HepG2 (cell line): ENCODE measurements at regions not wholly inside any gene's neighbourhood (a gene's known extent, or its start where the extent isn't known, plus 50 kb on each side); places are given as distances from the start of the nearest gene placed in this dataset.

Experiments used
- GLI4 ChIP-seq: sonication (generic); formaldehyde crosslinking; IDR thresholded peaks from 2 replicates; pipeline ENCODE4 v1.5.1; 2020; ENCODE audit warnings: missing genetic modification reagents, mild to moderate bottlenecking, moderate library complexity, borderline replicate concordance
- GPBP1L1 ChIP-seq: sonication (generic); formaldehyde crosslinking; IDR thresholded peaks from 2 replicates; pipeline ENCODE4 v1.5.0; 2020; ENCODE audit warnings: mild to moderate bottlenecking, missing genetic modification reagents
- HNF4G ChIP-seq, 2 experiments: sonication (generic) in 1 of 2; formaldehyde crosslinking in 1 of 2; IDR thresholded peaks; 2 replicates each; pipeline versions ENCODE4 v1.4.0 to v1.6.1; 2011 to 2020; ENCODE audit warnings: borderline replicate concordance in 2 of 2, low read depth in 2 of 2, mild to moderate bottlenecking in 2 of 2, low read length in 1 of 2, missing genetic modification reagents in 1 of 2, moderate library complexity in 1 of 2
- JUNB ChIP-seq: sonication (generic); formaldehyde crosslinking; IDR thresholded peaks from 2 replicates; pipeline ENCODE4 v1.8.0; 2022; ENCODE audit warnings: missing genetic modification reagents, mild to moderate bottlenecking, borderline replicate concordance
- MAFF ChIP-seq: IDR thresholded peaks from 2 replicates; pipeline ENCODE4 v1.6.1; 2011; ENCODE audit warnings: low read depth, low read length, improper control_type of control experiment
- NCOA2 ChIP-seq: sonication (generic); formaldehyde crosslinking; IDR thresholded peaks from 2 replicates; pipeline ENCODE4 v1.8.0; 2022; ENCODE audit warnings: inconsistent platforms
- PITX1 ChIP-seq: sonication (generic); formaldehyde crosslinking; IDR thresholded peaks from 2 replicates; pipeline ENCODE4 v1.5.1; 2020; ENCODE audit warnings: mild to moderate bottlenecking, missing genetic modification reagents
- SKI ChIP-seq: fragments of 450-650 bp; IDR thresholded peaks from one replicate; pipeline ENCODE4 v1.6.1; 2018; ENCODE audit warnings: mild to moderate bottlenecking; ENCODE audit not compliant: partially characterized antibody
- SMYD3 ChIP-seq: sonication (generic); formaldehyde crosslinking; IDR thresholded peaks from 2 replicates; pipeline ENCODE4 v1.8.1; 2023; ENCODE audit warnings: mild to moderate bottlenecking, missing genetic modification reagents
- SNAPC2 ChIP-seq: sonication (generic); formaldehyde crosslinking; IDR thresholded peaks from 2 replicates; pipeline ENCODE4 v1.8.1; 2022; ENCODE audit warnings: mild to moderate bottlenecking, missing genetic modification reagents
- TBX3 ChIP-seq: fragments of 450-650 bp; IDR thresholded peaks from 2 replicates; pipeline ENCODE4 v1.6.1; 2017; ENCODE audit warnings: antibody characterized with exemption, mild to moderate bottlenecking, inconsistent platforms, borderline replicate concordance
- TFE3 ChIP-seq: IDR thresholded peaks from 2 replicates; pipeline ENCODE4 v1.6.1; 2016
- ZNF263 ChIP-seq: sonication (generic); formaldehyde crosslinking; IDR thresholded peaks from 2 replicates; pipeline ENCODE4 v1.4.0; 2020; ENCODE audit warnings: missing genetic modification reagents
- ZNF280D ChIP-seq: sonication (generic); formaldehyde crosslinking; IDR thresholded peaks from 2 replicates; pipeline ENCODE4 v1.5.1; 2020; ENCODE audit warnings: mild to moderate bottlenecking, missing genetic modification reagents
- TF ChIP-seq, protein P1 (sequence below): sonication (generic); formaldehyde crosslinking; IDR thresholded peaks from 2 replicates; pipeline ENCODE4 v1.4.0; 2020; ENCODE audit warnings: mild to moderate bottlenecking, missing genetic modification reagents, borderline replicate concordance
- TF ChIP-seq, protein P2 (sequence below): IDR thresholded peaks from 2 replicates; pipeline ENCODE4 v1.6.1; 2016; ENCODE audit warnings: control low read depth

DNA sequence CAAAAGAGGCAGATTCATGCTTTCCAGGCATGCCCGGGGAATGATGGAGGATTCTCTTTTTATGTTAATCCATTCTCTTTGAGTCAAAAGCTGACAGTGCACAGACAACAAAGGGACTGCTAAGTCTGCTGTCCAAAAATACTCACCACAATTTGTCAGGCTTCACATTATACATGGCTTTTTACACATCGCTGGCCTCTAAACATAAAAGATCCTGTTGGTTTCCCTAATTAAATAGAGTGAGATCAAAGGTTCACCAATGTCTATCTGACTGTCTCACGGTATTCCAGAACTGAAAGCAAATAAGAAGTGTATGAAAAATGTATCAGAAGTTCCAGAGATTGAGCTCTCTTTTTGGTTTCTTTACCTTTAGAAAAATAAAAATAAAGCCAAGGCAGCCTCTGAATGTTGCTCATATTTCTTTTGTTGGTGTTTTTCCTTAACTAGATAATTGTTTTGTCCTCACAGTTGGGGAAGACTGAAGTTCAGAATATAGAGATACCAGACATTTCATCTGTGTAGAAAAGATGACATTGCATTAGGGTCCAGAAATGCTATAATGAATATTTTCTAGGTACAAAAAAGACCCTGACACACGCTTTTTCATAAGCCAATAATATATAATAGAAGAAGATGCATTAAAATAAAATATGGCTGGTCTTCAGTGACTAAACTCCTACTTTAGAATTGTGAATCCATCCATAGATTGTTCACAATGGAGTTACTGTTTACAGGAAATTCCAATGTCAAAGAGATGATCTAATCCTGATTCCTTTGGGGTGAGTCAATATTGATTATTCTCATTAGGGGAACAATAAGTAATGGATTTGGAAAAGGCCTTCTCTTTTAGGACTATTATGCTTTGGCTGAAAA is 688.2 kb upstream of the CDH6 start (continued):
- TF ChIP-seq, protein P1, sequence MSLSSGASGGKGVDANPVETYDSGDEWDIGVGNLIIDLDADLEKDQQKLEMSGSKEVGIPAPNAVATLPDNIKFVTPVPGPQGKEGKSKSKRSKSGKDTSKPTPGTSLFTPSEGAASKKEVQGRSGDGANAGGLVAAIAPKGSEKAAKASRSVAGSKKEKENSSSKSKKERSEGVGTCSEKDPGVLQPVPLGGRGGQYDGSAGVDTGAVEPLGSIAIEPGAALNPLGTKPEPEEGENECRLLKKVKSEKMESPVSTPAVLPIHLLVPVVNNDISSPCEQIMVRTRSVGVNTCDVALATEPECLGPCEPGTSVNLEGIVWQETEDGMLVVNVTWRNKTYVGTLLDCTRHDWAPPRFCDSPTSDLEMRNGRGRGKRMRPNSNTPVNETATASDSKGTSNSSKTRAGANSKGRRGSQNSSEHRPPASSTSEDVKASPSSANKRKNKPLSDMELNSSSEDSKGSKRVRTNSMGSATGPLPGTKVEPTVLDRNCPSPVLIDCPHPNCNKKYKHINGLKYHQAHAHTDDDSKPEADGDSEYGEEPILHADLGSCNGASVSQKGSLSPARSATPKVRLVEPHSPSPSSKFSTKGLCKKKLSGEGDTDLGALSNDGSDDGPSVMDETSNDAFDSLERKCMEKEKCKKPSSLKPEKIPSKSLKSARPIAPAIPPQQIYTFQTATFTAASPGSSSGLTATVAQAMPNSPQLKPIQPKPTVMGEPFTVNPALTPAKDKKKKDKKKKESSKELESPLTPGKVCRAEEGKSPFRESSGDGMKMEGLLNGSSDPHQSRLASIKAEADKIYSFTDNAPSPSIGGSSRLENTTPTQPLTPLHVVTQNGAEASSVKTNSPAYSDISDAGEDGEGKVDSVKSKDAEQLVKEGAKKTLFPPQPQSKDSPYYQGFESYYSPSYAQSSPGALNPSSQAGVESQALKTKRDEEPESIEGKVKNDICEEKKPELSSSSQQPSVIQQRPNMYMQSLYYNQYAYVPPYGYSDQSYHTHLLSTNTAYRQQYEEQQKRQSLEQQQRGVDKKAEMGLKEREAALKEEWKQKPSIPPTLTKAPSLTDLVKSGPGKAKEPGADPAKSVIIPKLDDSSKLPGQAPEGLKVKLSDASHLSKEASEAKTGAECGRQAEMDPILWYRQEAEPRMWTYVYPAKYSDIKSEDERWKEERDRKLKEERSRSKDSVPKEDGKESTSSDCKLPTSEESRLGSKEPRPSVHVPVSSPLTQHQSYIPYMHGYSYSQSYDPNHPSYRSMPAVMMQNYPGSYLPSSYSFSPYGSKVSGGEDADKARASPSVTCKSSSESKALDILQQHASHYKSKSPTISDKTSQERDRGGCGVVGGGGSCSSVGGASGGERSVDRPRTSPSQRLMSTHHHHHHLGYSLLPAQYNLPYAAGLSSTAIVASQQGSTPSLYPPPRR, result peak; percentile 76; the same call in 1 of the 2 replicates
- TF ChIP-seq TFE3 (CRISPR knock-in tag), result peak; percentile 57
- peak; percentile 94 for TF ChIP-seq JUNB
- TF ChIP-seq MAFF, result peak; percentile 69
- no peak for TF ChIP-seq ZNF263 (CRISPR knock-in tag)
- peak; percentile 65 for TF ChIP-seq HNF4G (IDR thresholded peaks at IDR 0.05; ENCODE audit: borderline replicate concordance, low read depth, low read length)
- no peak for TF ChIP-seq HNF4G (CRISPR knock-in tag; IDR thresholded peaks at IDR 0.05; ENCODE audit: borderline replicate concordance, low read depth)
- 0 out of 2 replicates have a peak, but pooled peaks have one; percentile 49 for TF ChIP-seq SNAPC2 (CRISPR knock-in tag)
- peak; percentile 83 for TF ChIP-seq PITX1 (CRISPR knock-in tag)
- no peak for TF ChIP-seq SMYD3 (CRISPR knock-in tag)
- no peak for TF ChIP-seq GLI4 (CRISPR knock-in tag)
- no peak for TF ChIP-seq ZNF280D (CRISPR knock-in tag)
- TF ChIP-seq, protein P2, sequence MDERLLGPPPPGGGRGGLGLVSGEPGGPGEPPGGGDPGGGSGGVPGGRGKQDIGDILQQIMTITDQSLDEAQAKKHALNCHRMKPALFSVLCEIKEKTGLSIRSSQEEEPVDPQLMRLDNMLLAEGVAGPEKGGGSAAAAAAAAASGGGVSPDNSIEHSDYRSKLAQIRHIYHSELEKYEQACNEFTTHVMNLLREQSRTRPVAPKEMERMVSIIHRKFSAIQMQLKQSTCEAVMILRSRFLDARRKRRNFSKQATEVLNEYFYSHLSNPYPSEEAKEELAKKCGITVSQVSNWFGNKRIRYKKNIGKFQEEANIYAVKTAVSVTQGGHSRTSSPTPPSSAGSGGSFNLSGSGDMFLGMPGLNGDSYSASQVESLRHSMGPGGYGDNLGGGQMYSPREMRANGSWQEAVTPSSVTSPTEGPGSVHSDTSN (CRISPR knock-in tag), result no peak
- TF ChIP-seq TBX3, result peak; percentile 93; the same call in 1 of the 2 replicates
- TF ChIP-seq GPBP1L1, result no peak
- TF ChIP-seq SKI, result peak; percentile 86
- TF ChIP-seq NCOA2 (CRISPR knock-in tag), result peak; percentile 91
